ENCODE measurements at regions not wholly inside any gene's neighbourhood (a gene's known extent, or its start where the extent isn't known, plus 50 kb on each side); places are given as distances from the start of the nearest gene placed in this dataset.

GRCh38 chr15:94164202-94164807 is 67.1 kb upstream of the MCTP2 start:
- ATAC-seq (peak; percentile 89), DNase-seq (peak in 2 of 3 donors; percentile 41 to 74)
- H3K4me3 ChIP-seq: no peak overlapping the region
- no peaks in the 10 kb centered on the region for H3K4me1 ChIP-seq (ENCODE audit: low read depth)
- no peaks in the 10 kb centered on the region for H3K36me3 ChIP-seq (ENCODE audit: low read depth)
- intact Hi-C loops (cut with DNase I, micrococcal nuclease): loop anchor here (5.0 to 10.0 kb wide), 2 partner anchors 60 to 158 kb away; no protein-coding TSS in a partner anchor
- TF ChIP-seq CTCF (IDR thresholded peaks at IDR 0.05): peak; percentile 73
- H3K9me3 ChIP-seq: no peaks in the 10 kb centered on the region

- ATAC-seq: no peak
- Histone ChIP-seq H3K4me3 (no peak overlapping the region), H3K9me3 (no peaks in the 10 kb centered on the region), H3K4me1 (ENCODE audit: low read depth) (no peaks in the 10 kb centered on the region), H3K36me3 (ENCODE audit: low read depth) (no peaks in the 10 kb centered on the region)
- intact Hi-C loops (cut with DNase I, micrococcal nuclease): loop anchor here (5.0 to 10.0 kb wide), 2 partner anchors 62 to 159 kb away; no protein-coding TSS in a partner anchor
- no peak for DNase-seq
- TF ChIP-seq CTCF (IDR thresholded peaks at IDR 0.05): no peak
These were observed 68.4 kb upstream of the MCTP2 start for GRCh38 chr15:94162939-94163338.

- intact Hi-C loops (cut with DNase I, micrococcal nuclease): no loop called here
These were observed 77.1 kb upstream of the MCTP2 start for GRCh38 chr15:94154255-94154654.

GRCh38 chr15:94145046-94145445 is 86.3 kb upstream of the MCTP2 start:
- no peaks in the 10 kb centered on the region for H3K4me1 ChIP-seq (ENCODE audit: low read depth)
- intact Hi-C loops (cut with DNase I, micrococcal nuclease): no loop called here
- ATAC-seq (no peak), DNase-seq (no peak)
- no peaks in the 10 kb centered on the region for H3K36me3 ChIP-seq (ENCODE audit: low read depth)
- no peaks in the 10 kb centered on the region for H3K9me3 ChIP-seq
- no peak overlapping the region for H3K4me3 ChIP-seq
- TF ChIP-seq CTCF (IDR thresholded peaks at IDR 0.05): no peak

More at GRCh38 chr15:94154255-94154654, 77.1 kb upstream of the MCTP2 start:
- Histone ChIP-seq H3K36me3 (ENCODE audit: low read depth) (no peaks in the 10 kb centered on the region), H3K4me3 (no peak overlapping the region), H3K9me3 (no peaks in the 10 kb centered on the region), H3K4me1 (ENCODE audit: low read depth) (no peaks in the 10 kb centered on the region)
- no peak for TF ChIP-seq CTCF (IDR thresholded peaks at IDR 0.05)
- ATAC-seq: no peak
- no peak for DNase-seq

- TF ChIP-seq CTCF (IDR thresholded peaks at IDR 0.05): no peak
- Histone ChIP-seq H3K36me3 (ENCODE audit: low read depth) (no peaks in the 10 kb centered on the region), H3K4me3 (no peak overlapping the region), H3K9me3 (no peaks in the 10 kb centered on the region), H3K4me1 (ENCODE audit: low read depth) (no peaks in the 10 kb centered on the region)
- ATAC-seq (no peak), DNase-seq (no peak)
- intact Hi-C loops (cut with DNase I, micrococcal nuclease): no loop called here
These were observed 89.6 kb upstream of the MCTP2 start for GRCh38 chr15:94141802-94142201.

All from mucosa of descending colon (tissue), 3 donors.